GM18861 (cell line): ENCODE measurements at regions not wholly inside any gene's neighbourhood (a gene's known extent, or its start where the extent isn't known, plus 50 kb on each side); places are given as distances from the start of the nearest gene placed in this dataset.

Source experiments
- ATAC-seq: cut with Tn5 transposase; IDR thresholded peaks from one replicate; pipeline ENCODE4 v1.9.1; 2021; ENCODE audit not compliant: unreplicated experiment

DNA sequence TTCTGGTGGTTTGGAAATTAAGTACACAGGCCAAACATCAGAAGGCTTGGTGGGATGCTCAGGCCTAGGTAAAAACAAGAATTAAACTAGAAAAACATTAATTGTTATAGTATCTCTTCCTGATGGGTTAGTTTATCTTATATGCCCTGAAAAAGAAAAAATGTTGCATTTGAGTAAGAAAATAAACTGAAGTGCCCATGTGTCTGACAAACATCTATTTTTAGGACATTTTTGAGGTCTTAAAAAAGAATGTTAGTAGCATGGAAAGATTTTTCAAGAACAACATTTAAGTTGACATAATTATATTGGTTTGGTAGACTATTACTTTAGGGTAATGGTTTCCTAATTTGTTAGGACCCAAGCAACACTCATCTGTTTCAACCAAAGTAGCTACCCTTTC is 140.1 kb upstream of the RND3 start:
- no peak for ATAC-seq

GRCh38 chr2:150626934-150627411 is 139.5 kb upstream of the RND3 start:
- no peak for ATAC-seq

GRCh38 chr2:150625741-150626140 is 138.3 kb upstream of the RND3 start:
- no peak for ATAC-seq

DNA sequence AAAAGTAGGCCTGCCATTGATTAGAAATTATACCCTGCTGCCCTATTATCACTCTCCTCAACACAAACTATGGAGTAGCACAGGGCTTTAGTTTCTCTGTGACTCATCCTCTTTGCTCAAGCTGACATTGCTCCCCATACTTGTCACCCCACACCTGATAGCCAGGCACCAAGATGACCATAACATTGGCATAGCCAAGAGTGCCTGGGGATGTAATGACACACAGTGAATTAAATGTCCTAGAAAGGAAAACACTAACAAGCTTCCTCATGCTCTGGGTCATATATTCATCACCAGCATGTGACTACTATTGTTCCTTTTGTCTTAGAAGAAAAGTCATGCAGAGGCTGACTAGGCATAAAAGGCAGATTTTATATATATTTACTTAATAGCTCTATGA is 137.8 kb upstream of the RND3 start:
- no peak for ATAC-seq

DNA sequence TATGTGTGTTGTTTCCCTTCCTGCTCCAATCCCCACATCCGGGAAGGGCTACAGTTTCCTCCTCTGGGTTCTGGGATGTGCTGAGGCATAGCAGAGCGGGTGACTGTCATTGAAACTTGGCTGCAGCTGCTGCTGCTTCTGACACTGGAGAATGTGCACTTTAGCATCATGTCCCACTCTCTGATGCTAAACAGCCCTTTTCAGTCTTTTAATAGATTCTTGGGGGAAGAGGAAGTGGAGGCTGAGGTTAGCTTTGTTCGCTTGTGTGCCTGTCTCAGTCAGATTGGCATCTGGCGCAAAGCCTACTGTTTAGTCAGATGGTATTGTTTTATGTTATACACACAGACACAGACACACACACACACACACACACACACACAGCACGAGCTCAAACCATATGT is 136.5 kb upstream of the RND3 start:
- ATAC-seq: no peak

DNA sequence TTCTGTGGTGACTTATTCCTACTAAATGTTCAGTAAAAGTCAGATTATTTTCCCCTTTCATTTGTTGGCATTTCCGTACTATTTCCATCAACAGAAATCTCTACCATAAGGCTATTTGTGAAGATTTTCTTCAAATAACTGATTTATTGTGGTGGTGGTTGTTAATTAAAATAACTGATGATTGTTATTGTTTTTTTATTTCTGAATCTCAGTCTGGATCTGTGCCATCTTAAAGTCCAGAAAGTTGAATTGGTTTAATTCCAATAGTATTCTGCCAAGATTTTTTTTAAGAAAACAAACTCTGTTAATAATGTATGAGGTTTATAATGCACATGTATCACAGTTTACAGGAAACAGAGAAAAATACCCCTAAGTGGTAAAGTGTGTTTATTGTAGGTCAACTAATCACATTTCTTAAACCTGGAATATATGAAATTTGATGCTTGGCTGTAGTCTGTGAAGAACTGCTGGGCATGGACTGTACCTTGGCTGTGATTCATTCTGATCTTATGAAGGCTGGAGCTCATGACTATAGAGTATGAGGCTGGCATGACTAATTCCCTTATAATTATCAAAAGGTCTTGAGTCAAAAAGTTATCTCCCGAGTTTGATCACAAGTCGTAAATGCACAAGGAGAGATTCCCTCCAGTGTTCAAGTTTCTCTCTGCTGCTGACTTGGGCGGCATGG is 134.2 kb upstream of the RND3 start:
- ATAC-seq: no peak

- no peak for ATAC-seq
These were observed 133.4 kb upstream of the RND3 start for GRCh38 chr2:150620855-150621254.

- ATAC-seq: no peak
These were observed 132.9 kb upstream of the RND3 start for GRCh38 chr2:150620416-150620815.

DNA sequence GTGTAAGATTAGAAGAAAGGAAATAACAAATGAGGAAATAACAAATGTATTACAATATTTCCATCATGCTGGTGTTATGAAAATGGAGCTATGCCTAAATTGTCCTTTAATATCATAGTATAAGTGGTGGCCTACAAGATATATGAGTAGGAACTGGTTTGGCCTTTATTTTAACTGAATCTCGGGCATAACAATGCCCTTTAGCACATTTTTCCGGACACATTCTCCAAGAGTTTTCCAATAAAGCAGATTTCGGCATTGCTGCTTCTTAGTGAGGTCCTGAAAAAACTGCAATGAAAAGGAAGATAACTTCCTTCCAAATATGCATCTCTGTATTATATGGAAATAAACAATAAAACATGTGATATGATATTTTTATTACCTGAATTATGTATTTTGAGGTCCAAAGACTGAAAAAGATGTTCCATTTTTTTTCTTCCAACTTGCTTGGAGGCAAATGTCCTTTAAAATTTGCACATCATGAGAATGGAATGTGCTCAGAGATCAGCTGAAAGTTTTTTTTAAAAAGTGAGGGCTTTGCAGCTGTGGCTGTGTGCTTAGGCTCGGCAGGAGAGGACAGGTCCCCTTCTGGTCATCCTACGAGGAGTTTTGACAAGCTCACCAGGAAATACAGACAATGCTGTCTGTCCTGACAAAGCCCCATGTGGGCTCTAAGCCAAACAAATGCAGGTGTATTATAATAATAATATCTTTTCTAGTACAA is 132.3 kb upstream of the RND3 start:
- ATAC-seq: no peak

GRCh38 chr2:150618245-150618895 is 130.9 kb upstream of the RND3 start:
- no peak for ATAC-seq

GRCh38 chr2:150617351-150617978 is 130.0 kb upstream of the RND3 start:
- no peak for ATAC-seq

DNA sequence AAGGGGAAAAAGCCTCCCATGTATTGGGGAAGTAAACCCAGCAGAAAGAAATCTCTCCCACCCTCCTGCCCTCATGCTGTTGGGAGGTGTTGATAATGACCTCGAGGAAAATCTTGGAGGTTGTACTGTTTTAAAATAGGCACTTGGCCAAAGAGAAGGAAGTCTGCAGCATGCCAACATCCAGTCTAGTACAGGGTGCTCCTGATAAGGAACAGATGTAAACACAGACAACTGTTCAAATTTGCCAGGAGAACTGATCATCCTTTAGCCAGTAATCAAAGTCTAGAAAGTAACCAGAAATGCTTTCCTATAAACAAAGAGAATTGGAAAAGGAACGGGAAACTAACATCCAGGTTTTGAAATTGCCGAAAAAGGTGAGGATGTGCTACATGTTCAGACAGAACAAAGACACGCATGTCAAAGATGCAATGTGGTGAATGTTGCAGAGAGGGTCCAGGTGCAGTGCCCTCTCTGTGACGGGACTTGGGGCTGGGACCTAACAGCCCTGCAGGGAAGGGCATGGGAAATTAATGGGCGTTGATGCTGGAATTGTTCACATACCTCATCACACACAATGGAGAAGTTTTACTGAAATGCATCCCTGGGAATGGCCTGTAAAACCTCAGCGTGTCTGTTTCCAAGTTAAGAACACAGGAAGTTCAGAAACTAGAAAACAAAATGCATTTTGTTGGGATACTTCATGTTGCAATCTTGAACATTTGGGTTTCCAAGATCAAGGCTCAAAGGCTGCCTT is 125.7 kb upstream of the RND3 start:
- ATAC-seq: no peak

- peak; percentile 73 for ATAC-seq
These were observed 123.3 kb upstream of the RND3 start for GRCh38 chr2:150610670-150611279.

- ATAC-seq: no peak
These were observed 122.5 kb upstream of the RND3 start for GRCh38 chr2:150609831-150610582.

DNA sequence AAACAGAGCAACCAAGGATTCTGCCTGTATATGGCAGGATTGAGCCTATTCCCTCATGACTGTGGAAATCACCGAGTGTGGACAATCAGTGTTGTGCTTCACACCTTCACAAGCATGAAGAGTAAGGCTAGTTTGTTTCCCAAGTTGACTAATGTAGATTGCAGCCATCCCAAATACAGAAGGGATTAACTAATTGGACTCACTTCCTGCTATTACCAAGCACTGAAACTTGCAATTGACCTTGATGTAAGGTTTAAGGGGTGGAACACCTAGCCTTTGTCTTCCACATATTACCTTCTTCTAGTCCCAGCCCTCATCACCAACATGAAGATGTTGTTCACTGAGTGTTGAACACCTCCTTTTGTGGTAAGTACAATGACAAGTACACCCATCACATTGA is 120.9 kb upstream of the RND3 start:
- ATAC-seq: no peak

DNA sequence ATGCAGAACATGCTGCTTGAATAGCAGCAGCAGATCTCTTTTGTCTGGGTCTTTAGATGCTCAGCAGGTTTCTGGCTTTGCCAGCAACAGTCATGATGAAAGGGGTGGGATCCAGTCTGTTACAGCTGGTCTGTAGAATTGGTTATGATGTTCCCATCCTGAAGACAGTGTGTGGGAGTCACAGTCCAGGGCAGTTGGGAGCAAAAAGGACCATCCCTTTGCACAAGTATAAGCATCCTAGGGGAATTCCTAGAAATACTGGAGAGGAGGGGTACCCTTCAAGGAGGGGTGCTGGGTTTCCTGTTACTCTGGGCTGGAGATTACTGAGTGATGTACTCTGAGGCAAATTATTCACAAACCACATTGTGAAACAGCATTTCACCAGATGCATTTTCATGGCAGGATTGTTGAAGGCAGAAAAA is 119.9 kb upstream of the RND3 start:
- no peak for ATAC-seq

GRCh38 chr2:150606380-150607060 is 119.1 kb upstream of the RND3 start:
- no peak for ATAC-seq

- no peak for ATAC-seq
These were observed 118.2 kb upstream of the RND3 start for GRCh38 chr2:150605664-150606063.
